ENCODE measurements at regions not wholly inside any gene's neighbourhood (a gene's known extent, or its start where the extent isn't known, plus 50 kb on each side); places are given as distances from the start of the nearest gene placed in this dataset.

DNA sequence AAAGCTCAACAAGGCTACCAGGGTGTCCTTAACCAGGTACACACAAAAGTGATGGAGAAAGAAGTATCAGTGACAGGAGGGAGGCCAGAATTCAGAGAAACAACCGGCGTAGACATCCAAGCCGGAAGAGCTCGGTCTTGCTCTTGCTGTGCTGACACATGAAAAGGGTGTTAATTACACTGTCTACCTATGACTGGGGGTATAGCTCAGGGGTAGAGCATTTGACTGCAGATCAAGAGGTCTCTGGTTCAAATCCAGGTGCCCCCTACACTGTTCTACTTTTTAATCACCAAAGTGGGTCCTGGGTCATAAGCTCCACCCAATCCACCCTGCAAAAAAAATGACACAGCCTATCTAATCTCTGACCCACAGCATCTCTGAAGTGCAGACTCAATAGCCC is 86.9 kb upstream of the ZNF746 start:
- TF ChIP-seq CTCF (IDR thresholded peaks at IDR 0.05; ENCODE audit: low read length) (no peak), EZH2 (optimal IDR thresholded peaks at IDR 0.05; ENCODE audit: low read depth, low read length) (no peak), EZH2phosphoT487 (IDR thresholded peaks at IDR 0.05; ENCODE audit: low read length) (no peak)
